ENCODE measurements at regions not wholly inside any gene's neighbourhood (a gene's known extent, or its start where the extent isn't known, plus 50 kb on each side); places are given as distances from the start of the nearest gene placed in this dataset.

GRCh38 chr6:139436200-139436956, 61.9 kb upstream of the CITED2 start:
- TF ChIP-seq EZH2phosphoT487 (IDR thresholded peaks at IDR 0.05; ENCODE audit: insufficient read depth, low read depth) = no peak
- no peak for TF ChIP-seq EZH2 (IDR thresholded peaks at IDR 0.05; ENCODE audit: insufficient read depth, poor library complexity, severe bottlenecking)

All from GM23248 (cell line).